H9 (cell line): ENCODE measurements at regions not wholly inside any gene's neighbourhood (a gene's known extent, or its start where the extent isn't known, plus 50 kb on each side); places are given as distances from the start of the nearest gene placed in this dataset.

Experiments
- DNase-seq: peaks from one replicate; pipeline ENCODE4 v3.0.0-alpha.2; 2017
- H2AFZ ChIP-seq: one replicate; pipeline ENCODE4 v1.6.1; 2013; ENCODE audit warnings: mild to moderate bottlenecking, low read length, control low read depth, moderate library complexity
- H2AK5ac ChIP-seq: 2 replicates; pipeline ENCODE4 v1.6.1; 2013; ENCODE audit warnings: low read length, control low read depth, mixed read lengths; ENCODE audit not compliant: insufficient read length
- H2BK120ac ChIP-seq: one replicate; pipeline ENCODE4 v1.6.1; 2013; ENCODE audit warnings: low read depth, mild to moderate bottlenecking, low read length, control low read depth, inconsistent platforms; ENCODE audit not compliant: poor library complexity, severe bottlenecking
- H2BK12ac ChIP-seq: 2 replicates; pipeline ENCODE4 v1.6.1; 2013; ENCODE audit warnings: low read length, control low read depth, mixed read lengths, low read depth; ENCODE audit not compliant: insufficient read length
- H2BK15ac ChIP-seq: 2 replicates; pipeline ENCODE4 v1.6.1; 2013; ENCODE audit warnings: low read depth, low read length, control low read depth
- H2BK20ac ChIP-seq: one replicate; pipeline ENCODE4 v1.6.1; 2013; ENCODE audit warnings: low read depth, mild to moderate bottlenecking, low read length, control low read depth, inconsistent platforms; ENCODE audit not compliant: poor library complexity, severe bottlenecking
- H2BK5ac ChIP-seq: 2 replicates; pipeline ENCODE4 v1.6.1; 2013; ENCODE audit warnings: low read length, control low read depth, mixed read lengths; ENCODE audit not compliant: insufficient read length
- H3K14ac ChIP-seq: 2 replicates; pipeline ENCODE4 v1.6.1; 2013; ENCODE audit warnings: low read length, control low read depth; ENCODE audit not compliant: insufficient read depth
- H3K18ac ChIP-seq: 2 replicates; pipeline ENCODE4 v1.6.1; 2013; ENCODE audit warnings: low read depth, mild to moderate bottlenecking, mixed read lengths, low read length, control low read depth; ENCODE audit not compliant: insufficient read length
- H3K23ac ChIP-seq: 2 replicates; pipeline ENCODE4 v1.6.1; 2013; ENCODE audit warnings: low read length, control low read depth, mixed read lengths, low read depth; ENCODE audit not compliant: insufficient read length
- H3K23me2 ChIP-seq: 2 replicates; pipeline ENCODE4 v1.6.1; 2013; ENCODE audit warnings: low read depth, mild to moderate bottlenecking, mixed read lengths, low read length, control low read depth; ENCODE audit not compliant: insufficient read length, poor library complexity, severe bottlenecking
- H3K27ac ChIP-seq: 2 replicates; pipeline ENCODE4 v1.5.1; 2013; ENCODE audit warnings: low read length, control low read depth, mixed read lengths, low read depth; ENCODE audit not compliant: insufficient read length
- H3K27me3 ChIP-seq: 2 replicates; pipeline ENCODE4 v1.6.1; 2013; ENCODE audit warnings: low read length, control low read depth, inconsistent platforms; ENCODE audit not compliant: insufficient read depth
- H3K4ac ChIP-seq: 2 replicates; pipeline ENCODE4 v1.6.1; 2013; ENCODE audit warnings: low read depth, mild to moderate bottlenecking, control low read depth, inconsistent platforms, low read length, moderate library complexity
- H3K4me1 ChIP-seq: 2 replicates; pipeline ENCODE4 v1.6.1; 2013; ENCODE audit warnings: low read length, control low read depth, inconsistent platforms; ENCODE audit not compliant: insufficient read depth
- H3K4me2 ChIP-seq: 2 replicates; pipeline ENCODE4 v1.6.1; 2013; ENCODE audit warnings: low read length, control low read depth, mixed read lengths; ENCODE audit not compliant: insufficient read length, insufficient read depth
- H3K56ac ChIP-seq: 2 replicates; pipeline ENCODE4 v1.6.1; 2013; ENCODE audit warnings: low read depth, mild to moderate bottlenecking, mixed read lengths, low read length, control low read depth; ENCODE audit not compliant: insufficient read length
- H3K79me1 ChIP-seq: 2 replicates; pipeline ENCODE4 v1.6.1; 2013; ENCODE audit warnings: low read depth, mild to moderate bottlenecking, moderate library complexity, low read length, control low read depth, inconsistent platforms; ENCODE audit not compliant: insufficient read depth, poor library complexity, severe bottlenecking
- H3K79me2 ChIP-seq: 2 replicates; pipeline ENCODE4 v1.6.1; 2013; ENCODE audit warnings: low read length, control low read depth, inconsistent platforms; ENCODE audit not compliant: insufficient read depth
- H3K9ac ChIP-seq: 2 replicates; pipeline ENCODE4 v1.6.1; 2013; ENCODE audit warnings: low read length, control low read depth, mixed read lengths; ENCODE audit not compliant: insufficient read length; ENCODE audit errors: extremely low read depth
- H3K9me3 ChIP-seq: one replicate; pipeline ENCODE4 v1.6.1; 2013; ENCODE audit warnings: low read depth, low read length, inconsistent platforms; ENCODE audit not compliant: control insufficient read depth
- H3T11ph ChIP-seq: one replicate; pipeline ENCODE4 v1.6.1; 2013; ENCODE audit warnings: mild to moderate bottlenecking, low read length, control low read depth, inconsistent platforms
- H4K20me1 ChIP-seq: one replicate; pipeline ENCODE4 v1.6.1; 2013; ENCODE audit not compliant: control insufficient read depth, insufficient read length, insufficient read depth
- H4K5ac ChIP-seq: 2 replicates; pipeline ENCODE4 v1.6.1; 2013; ENCODE audit warnings: low read depth, mild to moderate bottlenecking, mixed read lengths, low read length, control low read depth; ENCODE audit not compliant: insufficient read length
- H4K8ac ChIP-seq: replicated peaks from 2 replicates; pipeline ENCODE4 v1.6.1; 2013; ENCODE audit warnings: low read length, control low read depth, mixed read lengths, low read depth; ENCODE audit not compliant: insufficient read length
- H4K91ac ChIP-seq: 2 replicates; pipeline ENCODE4 v1.6.1; 2013; ENCODE audit warnings: low read depth, mild to moderate bottlenecking, moderate library complexity, mixed read lengths, low read length, control low read depth; ENCODE audit not compliant: insufficient read length
- H3K27ac Mint-ChIP-seq, 3 experiments: 2 replicates in 2 of 3; 3 replicates in 1 of 3; pipeline ENCODE4 v1.8.0; 2020 to 2021; ENCODE audit warnings: mixed read lengths in 3 of 3, mild to moderate bottlenecking in 1 of 3, moderate library complexity in 1 of 3
- H3K27me3 Mint-ChIP-seq: 2 replicates; pipeline ENCODE4 v1.8.0; 2021; ENCODE audit warnings: low read depth, mild to moderate bottlenecking, moderate library complexity, mixed read lengths
- H3K36me3 Mint-ChIP-seq, 3 experiments: 2 replicates in 2 of 3; 3 replicates in 1 of 3; pipeline ENCODE4 v1.8.0; 2020 to 2021; ENCODE audit warnings: low read depth in 3 of 3, mixed read lengths in 3 of 3; ENCODE audit not compliant: insufficient read depth in 1 of 3
- H3K4me1 Mint-ChIP-seq, 2 experiments: 2 replicates each; pipeline ENCODE4 v1.8.0; 2020; ENCODE audit warnings: mixed read lengths in 2 of 2
- H3K4me3 Mint-ChIP-seq, 2 experiments: 2 replicates in 1 of 2; 3 replicates in 1 of 2; pipeline ENCODE4 v1.8.0; 2020 to 2021; ENCODE audit warnings: mild to moderate bottlenecking in 2 of 2, mixed read lengths in 2 of 2, moderate library complexity in 1 of 2
- H3K9me3 Mint-ChIP-seq, 2 experiments: 2 replicates in 1 of 2; 3 replicates in 1 of 2; pipeline ENCODE4 v1.8.0; 2020; ENCODE audit warnings: mild to moderate bottlenecking in 2 of 2, mixed read lengths in 2 of 2, moderate library complexity in 1 of 2
- WGBS: extraction: QIAGEN DNeasy Blood & Tissue Kit; methylation state at CpG from one replicate; pipeline ENCODE4 v1.1.7; 2013; ENCODE audit warnings: missing lambda C conversion rate, low lambda C conversion rate, mixed read lengths; ENCODE audit not compliant: insufficient read length; ENCODE audit errors: extremely low coverage; 5-methylcytosine and 5-hydroxymethylcytosine counted together
- TF ChIP-seq, protein P1 (sequence below): fragments of 200-600 bp; sonication (generic); conservative IDR thresholded peaks from 3 replicates; pipeline ENCODE4 v1.8.0; 2021; ENCODE audit warnings: antibody characterized with exemption, mild to moderate bottlenecking

DNA sequence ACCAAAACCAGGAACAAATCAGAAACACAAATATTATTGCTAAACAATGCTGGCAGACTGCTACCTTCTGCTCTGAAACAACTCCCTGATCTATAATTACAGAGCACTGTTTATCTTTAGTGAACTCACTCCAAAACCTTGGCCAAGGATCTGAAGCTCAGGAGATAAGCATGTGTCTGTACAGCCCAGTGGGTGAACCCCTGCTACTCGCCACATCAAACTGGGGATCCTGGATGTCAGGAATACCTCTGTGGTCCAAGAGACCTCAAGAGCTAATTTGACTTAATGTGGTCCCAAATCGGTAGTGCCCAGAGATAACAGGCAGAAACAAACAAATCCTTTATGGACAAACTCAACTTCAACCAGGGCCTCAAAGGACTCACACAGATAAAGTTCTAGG lies 381.8 kb downstream of the KIF16B start:
- H3K23ac ChIP-seq: no peak overlapping the region
- WGBS: no CpG with 5 or more reads among the region's 2 CpGs
- no peak overlapping the region for H3K4ac ChIP-seq
- H3K79me1 ChIP-seq: no peaks in the 10 kb centered on the region
- H2AK5ac ChIP-seq: no peak overlapping the region
- no peaks in the 10 kb centered on the region for H3K27me3 Mint-ChIP-seq
- H3K79me2 ChIP-seq: no peaks in the 10 kb centered on the region
- no peak for DNase-seq
- H3K27ac ChIP-seq: no peak overlapping the region
- H3K9me3 ChIP-seq: peaks cover 14% of the 10 kb centered on the region
- no peak overlapping the region for H4K91ac ChIP-seq
- no peak overlapping the region for H2BK15ac ChIP-seq
- H2BK5ac ChIP-seq: no peak overlapping the region
- no peak overlapping the region for H2BK20ac ChIP-seq
- H3K18ac ChIP-seq: no peak overlapping the region
- H2AFZ ChIP-seq: no peak overlapping the region
- H4K20me1 ChIP-seq: no peaks in the 10 kb centered on the region
- H3K14ac ChIP-seq: no peak overlapping the region
- H3K4me1 Mint-ChIP-seq: peaks cover 13 to 18% of the 10 kb centered on the region in 2 experiments
- no peaks in the 10 kb centered on the region for H3K36me3 Mint-ChIP-seq
- H2BK12ac ChIP-seq: no peak overlapping the region
- no peak overlapping the region for H4K5ac ChIP-seq
- no peak overlapping the region for H3K27ac Mint-ChIP-seq
- no peaks in the 10 kb centered on the region for H3K4me1 ChIP-seq
- H2BK120ac ChIP-seq: no peak overlapping the region
- H3K4me3 Mint-ChIP-seq: no peak overlapping the region
- H3K4me2 ChIP-seq: no peak overlapping the region
- H3K27me3 ChIP-seq: no peaks in the 10 kb centered on the region
- no peak overlapping the region for H3K56ac ChIP-seq
- no peak overlapping the region for H3K9ac ChIP-seq
- TF ChIP-seq, protein P1, sequence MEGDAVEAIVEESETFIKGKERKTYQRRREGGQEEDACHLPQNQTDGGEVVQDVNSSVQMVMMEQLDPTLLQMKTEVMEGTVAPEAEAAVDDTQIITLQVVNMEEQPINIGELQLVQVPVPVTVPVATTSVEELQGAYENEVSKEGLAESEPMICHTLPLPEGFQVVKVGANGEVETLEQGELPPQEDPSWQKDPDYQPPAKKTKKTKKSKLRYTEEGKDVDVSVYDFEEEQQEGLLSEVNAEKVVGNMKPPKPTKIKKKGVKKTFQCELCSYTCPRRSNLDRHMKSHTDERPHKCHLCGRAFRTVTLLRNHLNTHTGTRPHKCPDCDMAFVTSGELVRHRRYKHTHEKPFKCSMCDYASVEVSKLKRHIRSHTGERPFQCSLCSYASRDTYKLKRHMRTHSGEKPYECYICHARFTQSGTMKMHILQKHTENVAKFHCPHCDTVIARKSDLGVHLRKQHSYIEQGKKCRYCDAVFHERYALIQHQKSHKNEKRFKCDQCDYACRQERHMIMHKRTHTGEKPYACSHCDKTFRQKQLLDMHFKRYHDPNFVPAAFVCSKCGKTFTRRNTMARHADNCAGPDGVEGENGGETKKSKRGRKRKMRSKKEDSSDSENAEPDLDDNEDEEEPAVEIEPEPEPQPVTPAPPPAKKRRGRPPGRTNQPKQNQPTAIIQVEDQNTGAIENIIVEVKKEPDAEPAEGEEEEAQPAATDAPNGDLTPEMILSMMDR: no peak
- no peaks in the 10 kb centered on the region for H3K9me3 Mint-ChIP-seq
- H3T11ph ChIP-seq: no peak overlapping the region
- no peaks in the 10 kb centered on the region for H3K23me2 ChIP-seq
- no peak overlapping the region for H4K8ac ChIP-seq
